GM12801 (cell line): ENCODE measurements at regions not wholly inside any gene's neighbourhood (a gene's known extent, or its start where the extent isn't known, plus 50 kb on each side); places are given as distances from the start of the nearest gene placed in this dataset.

Source experiments
- CTCF ChIP-seq: IDR thresholded peaks from one replicate; pipeline ENCODE4 v1.5.1; 2011; ENCODE audit warnings: control low read depth; ENCODE audit not compliant: insufficient read length; ENCODE audit errors: extremely low read depth

GRCh38 chr5:155872629-155873220, 454.2 kb upstream of the SGCD start:
- TF ChIP-seq CTCF = no peak

- no peak for TF ChIP-seq CTCF
Measured at GRCh38 chr5:155878991-155879575, 447.9 kb upstream of the SGCD start.

GRCh38 chr5:155884041-155884440, 442.9 kb upstream of the SGCD start:
- no peak for TF ChIP-seq CTCF

GRCh38 chr5:155885199-155885598, 441.8 kb upstream of the SGCD start:
- TF ChIP-seq CTCF = no peak

GRCh38 chr5:155886311-155887031, 440.5 kb upstream of the SGCD start:
- TF ChIP-seq CTCF = no peak

- no peak for TF ChIP-seq CTCF
Measured at GRCh38 chr5:155895484-155895883, 431.5 kb upstream of the SGCD start.

GRCh38 chr5:155897761-155898160, 429.2 kb upstream of the SGCD start:
- no peak for TF ChIP-seq CTCF
